ENCODE measurements at regions not wholly inside any gene's neighbourhood (a gene's known extent, or its start where the extent isn't known, plus 50 kb on each side); places are given as distances from the start of the nearest gene placed in this dataset.
"Not testable (repeated sequence)": the region's sequence is repeated elsewhere in the genome, so short reads cannot be mapped to it uniquely, and the experiment has no call there.

DNA sequence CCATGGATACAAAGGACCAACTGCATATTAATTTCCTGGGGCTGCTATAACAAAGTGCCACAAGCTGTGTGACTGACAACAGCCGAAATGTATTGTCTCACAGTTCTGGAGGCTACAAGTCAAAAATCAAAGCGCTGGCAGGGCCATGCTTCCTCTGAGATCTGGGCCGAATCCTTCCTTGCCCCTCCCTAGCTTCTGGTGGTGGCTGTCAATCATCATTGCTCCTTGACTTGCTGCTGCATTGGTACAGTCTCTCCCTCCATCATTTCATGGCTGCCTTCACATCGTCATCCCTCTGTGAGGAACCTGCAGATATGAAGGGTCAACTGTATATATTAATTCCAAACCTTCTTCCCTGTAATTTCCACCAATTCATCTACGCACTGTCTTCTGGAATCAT is 118.3 kb downstream of the EXOC5 start:
- no peak for DNase-seq

DNA sequence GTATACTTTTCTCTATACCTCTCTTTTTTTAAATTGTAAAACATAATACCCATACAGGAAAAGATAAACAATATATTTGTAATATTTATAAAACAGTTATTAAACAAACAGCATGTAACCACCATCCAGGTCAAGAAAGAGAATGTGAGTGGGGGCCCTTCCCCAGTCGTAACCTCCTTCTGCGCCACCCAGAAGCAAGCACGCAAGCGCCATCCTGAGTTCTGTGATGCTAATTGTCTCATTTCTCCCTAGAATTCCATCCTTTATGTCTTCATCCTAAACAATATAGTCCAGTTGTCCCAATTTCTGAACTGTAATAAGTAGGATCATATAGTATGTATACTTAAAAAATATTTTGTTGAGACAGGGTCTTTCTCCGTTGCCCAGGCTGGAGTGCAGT is 129.5 kb downstream of the EXOC5 start:
- no peak for DNase-seq

- DNase-seq = no peak
Observed at GRCh38 chr14:57136669-57137328, 131.9 kb downstream of the EXOC5 start.

DNA sequence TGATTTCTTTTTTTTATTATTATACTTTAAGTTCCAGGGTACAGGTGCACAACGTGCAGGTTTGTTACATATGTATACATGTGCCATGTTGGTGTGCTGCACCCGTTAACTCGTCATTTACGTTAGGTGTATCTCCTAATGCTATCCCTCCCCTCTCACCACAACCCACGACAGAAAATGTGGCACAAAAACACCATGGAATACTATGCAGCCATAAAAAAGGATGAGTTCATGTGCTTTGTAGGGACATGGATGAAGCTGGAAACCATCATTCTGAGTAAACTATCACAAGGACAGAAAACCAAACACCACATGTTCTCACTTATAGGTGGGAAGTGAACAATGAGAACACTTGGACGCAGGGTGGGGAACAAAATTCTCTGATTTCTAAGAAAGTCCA is 140.9 kb downstream of the EXOC5 start:
- not testable (repeated sequence) for DNase-seq

DNA sequence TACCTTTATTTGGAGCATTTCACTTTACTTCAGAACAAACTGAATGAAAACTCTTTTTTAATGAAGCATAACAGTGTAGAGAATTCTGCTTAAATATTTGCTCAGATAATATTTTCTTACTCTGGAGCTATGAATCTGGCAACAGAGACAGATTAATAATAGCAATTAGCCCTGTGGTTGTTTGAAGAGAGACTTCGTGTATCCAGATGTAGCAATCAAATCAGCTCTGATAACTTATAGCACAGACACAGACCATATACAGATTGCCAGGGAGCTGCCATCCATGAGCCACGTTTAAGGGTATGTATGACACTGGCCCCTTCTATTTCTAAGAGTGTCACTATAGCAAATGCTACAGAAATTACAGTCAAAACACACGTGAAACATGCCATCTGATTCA is 146.6 kb downstream of the EXOC5 start:
- DNase-seq = no peak

DNA sequence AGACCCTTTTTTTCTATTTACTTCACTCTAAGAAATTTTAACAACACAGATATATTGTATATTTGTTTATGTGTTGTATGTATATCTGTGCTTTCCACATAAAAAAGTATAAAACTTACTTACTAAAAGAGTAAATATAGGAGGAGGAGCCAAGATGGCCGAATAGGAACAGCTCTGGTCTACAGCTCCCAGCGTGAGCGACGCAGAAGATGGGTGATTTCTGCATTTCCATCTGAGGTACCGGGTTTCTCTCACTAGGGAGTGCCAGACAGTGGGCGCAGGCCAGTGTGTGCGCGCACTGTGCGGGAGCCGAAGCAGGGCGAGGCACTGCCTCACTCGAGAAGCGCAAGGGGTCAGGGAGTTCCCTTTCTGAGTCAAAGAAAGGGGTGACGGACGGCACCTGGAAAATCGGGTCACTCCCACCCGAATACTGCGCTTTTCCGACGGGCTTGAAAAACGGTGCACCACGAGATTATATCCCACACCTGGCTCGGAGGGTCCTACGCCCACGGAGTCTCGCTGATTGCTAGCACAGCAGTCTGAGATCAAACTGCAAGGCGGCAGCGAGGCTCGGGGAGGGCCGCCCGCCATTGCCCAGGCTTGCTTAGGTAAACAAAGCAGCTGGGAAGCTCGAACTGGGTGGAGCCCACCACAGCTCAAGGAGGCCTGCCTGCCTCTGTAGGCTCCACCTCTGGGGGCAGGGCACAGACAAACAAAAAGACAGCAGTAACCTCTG is 156.5 kb downstream of the EXOC5 start:
- not testable (repeated sequence) for DNase-seq

- DNase-seq = not testable (repeated sequence)
Observed at GRCh38 chr14:57110411-57110810, 158.3 kb downstream of the EXOC5 start.

- no peak for DNase-seq
Observed at GRCh38 chr14:57091030-57091608, 177.6 kb downstream of the EXOC5 start.

- DNase-seq = no peak
Observed at GRCh38 chr14:57089901-57090300, 178.8 kb downstream of the EXOC5 start.

- DNase-seq = no peak
Observed at GRCh38 chr14:57087841-57088240, 180.9 kb downstream of the EXOC5 start.

DNA sequence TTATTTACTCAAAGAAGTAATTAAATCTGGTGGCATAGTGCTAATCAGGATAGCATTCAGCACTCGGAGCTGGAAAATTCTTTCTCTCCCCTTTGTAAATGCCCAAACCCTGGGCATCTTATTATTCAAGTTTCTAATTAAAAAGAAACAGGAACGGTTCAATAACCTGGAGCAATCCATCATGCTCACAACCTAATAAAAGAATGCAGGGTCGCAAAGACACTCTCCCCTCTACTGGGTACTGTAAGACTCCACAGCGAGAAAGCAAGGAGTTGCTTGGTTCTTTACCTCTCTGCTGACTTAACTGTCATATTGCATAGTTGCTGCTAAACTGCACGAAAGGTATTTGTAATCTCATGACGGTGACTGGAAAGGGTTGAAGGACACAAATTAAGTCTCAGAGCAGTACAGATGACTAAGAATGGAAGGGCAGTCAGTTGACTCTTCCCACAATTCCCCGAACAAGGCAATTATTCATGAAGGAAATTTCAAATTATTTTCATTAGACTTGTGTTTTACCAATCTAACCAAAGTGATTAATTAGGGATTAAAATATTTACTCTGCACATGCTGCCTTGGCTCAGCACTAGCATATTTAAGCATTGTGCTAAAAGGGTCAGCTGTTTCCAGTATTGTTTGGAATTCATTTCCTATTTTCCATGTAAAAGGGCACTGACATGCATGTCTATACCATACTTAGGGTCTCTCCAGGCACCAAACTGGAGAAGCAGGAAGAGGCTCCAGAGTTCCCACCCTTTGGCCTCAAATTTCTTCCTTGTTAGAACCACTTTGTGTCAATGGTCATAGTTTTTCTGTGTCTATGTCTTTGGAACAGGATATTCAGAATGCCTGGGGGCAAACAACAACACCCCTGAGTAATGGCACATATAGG is 182.2 kb downstream of the EXOC5 start:
- DNase-seq = no peak

DNA sequence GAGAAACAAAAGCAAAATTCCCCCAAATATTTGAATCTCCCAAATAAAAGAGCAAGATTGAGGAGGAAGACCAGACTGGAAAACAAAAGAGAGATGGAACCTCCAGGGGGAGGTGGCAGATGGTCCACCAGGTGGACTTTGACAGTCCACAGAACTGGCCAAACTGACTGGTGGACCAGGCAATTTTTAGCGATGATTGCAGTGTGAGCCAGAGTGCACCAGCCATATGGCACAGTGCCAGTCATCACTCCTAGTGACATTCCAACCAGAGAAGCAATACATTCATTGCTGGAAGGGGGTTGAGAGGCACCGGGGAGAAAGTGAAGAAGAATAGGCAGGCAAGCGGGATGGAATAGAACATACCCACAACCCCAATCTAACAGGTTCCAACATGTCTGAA is 182.9 kb downstream of the EXOC5 start:
- DNase-seq = no peak

- DNase-seq = no peak
Observed at GRCh38 chr14:57085043-57085442, 183.7 kb downstream of the EXOC5 start.

GRCh38 chr14:57080691-57081090 is 188.0 kb downstream of the EXOC5 start:
- DNase-seq = no peak

DNA sequence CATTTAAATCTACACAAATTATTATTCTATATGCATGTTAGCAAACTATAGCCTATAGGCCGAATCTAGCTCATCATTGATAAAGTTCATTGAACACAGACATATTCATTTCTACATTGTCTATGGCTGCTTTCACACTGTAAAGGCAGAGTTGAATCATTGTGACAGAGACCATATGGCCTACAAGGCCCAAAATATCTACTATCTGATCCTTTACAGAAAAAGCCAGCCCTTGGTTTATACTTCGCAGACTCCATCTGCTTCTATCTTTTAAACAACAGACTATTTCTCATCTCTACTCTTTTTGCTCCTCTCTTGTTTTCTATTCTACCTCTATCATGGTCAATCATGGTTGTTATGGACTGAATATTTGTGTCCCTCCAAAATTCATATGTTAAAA is 190.7 kb downstream of the EXOC5 start:
- no peak for DNase-seq

DNA sequence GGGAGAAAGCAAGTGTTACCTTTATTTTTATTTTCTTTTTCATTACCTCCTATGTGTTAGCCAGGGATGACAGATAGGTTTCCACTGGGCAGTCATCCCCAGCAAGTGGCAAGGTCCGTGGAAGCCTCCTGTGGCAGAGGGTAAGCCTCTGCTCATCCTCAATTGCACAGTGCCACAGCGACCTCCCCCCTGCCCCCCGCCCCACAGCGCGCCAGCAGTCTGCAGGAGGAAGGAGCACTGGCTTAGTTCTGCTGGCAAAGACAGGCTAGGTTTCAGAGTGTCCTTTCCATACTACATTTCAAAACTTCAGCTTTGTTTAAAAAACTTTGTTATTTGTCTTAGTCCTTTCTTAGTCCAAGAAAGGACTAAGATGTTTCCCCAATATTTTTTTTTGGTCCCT is 194.7 kb downstream of the EXOC5 start:
- no peak for DNase-seq

DNA sequence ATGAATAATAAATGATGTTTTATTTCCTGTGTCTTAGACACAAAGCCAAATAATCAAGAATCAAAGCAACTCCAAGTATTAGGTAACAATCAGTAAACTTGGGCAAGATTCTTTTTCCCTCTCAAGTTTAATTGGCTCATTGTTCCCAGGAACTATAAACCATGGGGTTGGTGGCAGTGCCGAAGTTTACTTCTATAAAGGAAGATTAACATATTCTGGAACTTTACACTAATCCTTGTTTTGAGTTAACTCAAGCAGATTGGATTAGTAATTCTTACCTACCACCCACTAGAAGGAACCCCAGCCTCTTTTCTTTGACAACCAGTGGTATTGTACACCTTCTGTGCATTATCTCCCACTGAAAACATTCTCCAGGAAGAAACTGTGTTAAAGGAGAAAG is 197.1 kb downstream of the EXOC5 start:
- DNase-seq = no peak

DNA sequence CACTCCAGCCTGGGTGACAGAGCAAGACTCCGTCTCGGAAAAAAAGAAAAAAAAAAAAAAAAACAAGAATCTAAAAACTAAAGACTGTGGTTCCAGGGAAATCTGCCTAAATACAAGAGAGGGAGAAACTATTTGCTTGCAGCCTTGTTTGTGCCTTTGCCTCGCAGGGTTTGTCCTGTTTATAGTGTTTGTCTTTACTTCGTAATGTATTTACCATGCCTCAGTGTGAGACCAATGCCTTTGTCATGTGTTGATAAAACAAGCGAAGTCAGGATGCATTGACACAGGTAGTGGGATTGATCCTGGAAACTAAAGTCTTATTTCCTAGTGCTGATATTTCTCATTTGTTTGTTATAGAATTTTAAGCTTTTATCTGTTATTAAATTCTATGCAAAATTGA is 199.0 kb downstream of the EXOC5 start:
- no peak for DNase-seq

DNA sequence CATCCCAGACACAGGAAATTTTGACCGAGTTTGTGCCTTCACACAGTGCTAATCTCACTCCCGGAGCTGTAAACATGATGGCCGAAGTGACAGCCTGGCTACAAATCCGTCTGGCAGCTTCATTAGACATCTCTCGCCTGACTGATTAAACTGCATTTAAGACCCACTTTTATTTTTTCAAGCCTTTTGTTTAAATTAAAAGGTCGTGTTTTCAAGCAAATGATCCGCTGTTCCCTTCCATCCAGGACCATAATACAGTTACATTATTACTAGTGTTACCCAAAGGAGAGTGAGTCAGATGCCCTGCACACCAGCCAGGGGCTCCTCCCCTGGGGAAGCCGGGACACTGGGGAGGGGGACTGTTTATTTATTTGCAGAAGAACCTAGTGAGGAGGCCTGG is 200.2 kb downstream of the EXOC5 start:
- no peak for DNase-seq

DNA sequence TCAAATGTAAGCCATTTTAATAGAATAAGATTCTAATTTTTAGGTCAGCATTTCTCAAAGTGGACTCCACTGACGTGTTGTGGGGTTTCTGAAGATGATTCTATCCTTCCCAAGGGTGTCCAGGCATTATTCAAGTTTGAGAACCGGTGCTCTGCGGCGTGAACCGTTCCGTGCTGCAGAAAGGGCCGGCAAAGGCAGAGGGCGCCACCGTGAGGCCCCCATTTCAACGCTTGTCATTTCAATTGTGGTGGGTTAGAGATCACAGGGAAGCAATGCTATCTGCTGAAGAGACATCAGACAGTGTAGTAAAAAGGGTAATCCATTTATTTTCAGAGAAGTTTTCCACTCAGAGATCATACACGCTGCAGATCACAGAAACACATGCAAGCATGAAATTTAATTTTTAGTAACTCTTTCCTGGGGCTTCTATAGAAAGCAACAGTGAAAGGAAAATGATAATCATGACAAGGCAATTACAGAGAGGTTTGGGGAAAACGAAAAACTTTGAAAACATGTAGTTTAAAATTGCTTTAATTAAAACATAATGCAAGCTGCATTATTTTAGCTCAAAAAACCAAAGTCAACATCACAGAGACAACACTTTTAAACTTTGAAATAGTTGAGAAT is 201.7 kb downstream of the EXOC5 start:
- peak; percentile 52 for DNase-seq

GRCh38 chr14:57066463-57066862 is 202.2 kb downstream of the EXOC5 start:
- no peak for DNase-seq

DNA sequence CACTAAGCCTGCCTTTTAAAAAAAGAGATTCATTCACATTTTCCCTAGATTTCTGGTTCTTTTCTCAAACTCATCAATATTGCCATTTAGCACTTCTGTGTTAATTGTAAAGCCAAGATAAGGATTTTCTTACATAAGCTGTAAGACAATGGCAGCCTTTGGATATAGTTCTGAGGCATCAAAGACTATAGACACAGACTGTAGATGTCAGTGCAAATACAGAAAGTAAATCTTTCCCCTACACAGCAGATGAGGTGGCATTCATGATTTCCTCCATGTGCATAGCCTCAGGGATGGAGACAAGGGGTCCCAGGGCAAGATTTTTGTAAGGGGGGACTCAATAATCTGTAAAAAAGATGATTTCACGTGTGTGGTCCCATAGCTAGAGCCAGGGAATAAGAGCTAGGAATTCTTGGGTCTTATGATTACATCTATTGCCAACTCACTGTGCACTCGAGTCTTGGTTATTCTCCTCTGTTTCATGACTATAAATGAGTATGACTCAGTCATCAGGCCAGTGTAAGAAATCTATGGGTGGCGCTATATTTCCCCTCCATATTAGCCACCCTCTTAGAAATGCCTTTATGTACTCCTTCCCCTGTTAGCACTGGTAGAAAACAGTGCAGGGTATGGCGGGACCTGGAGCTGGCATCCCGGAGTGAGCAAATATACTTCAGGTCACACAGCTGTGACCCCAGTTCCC is 207.5 kb downstream of the EXOC5 start:
- no peak for DNase-seq

Data from activated CD4-positive, alpha-beta T cell treated with anti-CD3 and anti-CD28 coated beads, Interleukin-10, Interleukin-2, amounts not matched to agents 100 ng/mL and 50 ng/mL, durations not matched to agents 16 hours and 8 hours (primary cell).